Right atrium auricular region (tissue), 2 donors: ENCODE measurements at regions not wholly inside any gene's neighbourhood (a gene's known extent, or its start where the extent isn't known, plus 50 kb on each side); places are given as distances from the start of the nearest gene placed in this dataset.

Experiments used
- DNase-seq: peaks from one replicate; pipeline ENCODE4 v3.0.0-alpha.2; 2019; ENCODE audit warnings: low spot score
- H3K27ac ChIP-seq, 2 donors: fragments of 200-600 bp; sonication (generic); 1 replicate in 1 of 2; 2 replicates in 1 of 2; pipeline ENCODE4 v1.5.1; 2016 to 2019
- H3K27me3 ChIP-seq, 2 donors: fragments of 200-600 bp; sonication (generic); one replicate each; pipeline versions ENCODE4 v1.5.1 to v1.6.0; 2017 to 2019
- H3K36me3 ChIP-seq: fragments of 200-600 bp; sonication (generic); one replicate; pipeline ENCODE4 v1.5.1; 2016
- H3K4me1 ChIP-seq, 2 donors: fragments of 200-600 bp; sonication (generic); one replicate each; pipeline versions ENCODE4 v1.5.1 to v1.6.0; 2017 to 2019
- H3K4me3 ChIP-seq, 2 donors: fragments of 200-600 bp; sonication (generic); 1 replicate in 1 of 2; 2 replicates in 1 of 2; pipeline ENCODE4 v1.5.1; 2017 to 2019; ENCODE audit warnings: mild to moderate bottlenecking in 1 of 2, moderate library complexity in 1 of 2
- H3K9me3 ChIP-seq, 2 donors: fragments of 200-600 bp; sonication (generic); one replicate each; pipeline ENCODE4 v1.5.1; 2019
- CTCF ChIP-seq, 2 donors: fragments of 200-600 bp; sonication (generic); IDR thresholded peaks; one replicate each; pipeline ENCODE4 v1.5.1; 2019; ENCODE audit warnings: antibody characterized with exemption in 2 of 2

DNA sequence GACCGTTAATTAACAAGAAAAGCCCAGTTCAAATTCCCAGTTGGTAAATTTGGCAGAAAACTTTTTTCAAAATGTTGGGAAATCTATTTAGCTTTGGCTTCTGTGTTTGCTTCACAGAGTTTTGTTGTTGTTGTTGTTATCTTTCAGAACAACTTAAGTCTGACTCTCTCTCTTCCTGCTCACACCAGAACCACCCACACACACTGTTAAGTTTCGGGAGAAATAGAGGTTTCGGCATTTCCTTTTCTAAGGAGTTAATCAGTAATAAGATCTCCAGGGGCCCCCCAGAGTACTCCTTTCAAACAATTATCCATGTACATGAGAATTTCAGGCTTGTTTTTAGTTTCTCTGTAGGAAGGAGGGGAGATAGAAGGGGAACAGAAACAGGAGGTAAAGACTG, 106.2 kb upstream of the PTCHD1 start:
- H3K27ac ChIP-seq: no peak overlapping the region
- H3K36me3 ChIP-seq: no peaks in the 10 kb centered on the region
- TF ChIP-seq CTCF (IDR thresholded peaks at IDR 0.05): no peak
- H3K4me3 ChIP-seq: no peak overlapping the region
- H3K4me1 ChIP-seq: no peaks in the 10 kb centered on the region
- DNase-seq: no peak
- H3K9me3 ChIP-seq: no peaks in the 10 kb centered on the region
- H3K27me3 ChIP-seq: no peaks in the 10 kb centered on the region

DNA sequence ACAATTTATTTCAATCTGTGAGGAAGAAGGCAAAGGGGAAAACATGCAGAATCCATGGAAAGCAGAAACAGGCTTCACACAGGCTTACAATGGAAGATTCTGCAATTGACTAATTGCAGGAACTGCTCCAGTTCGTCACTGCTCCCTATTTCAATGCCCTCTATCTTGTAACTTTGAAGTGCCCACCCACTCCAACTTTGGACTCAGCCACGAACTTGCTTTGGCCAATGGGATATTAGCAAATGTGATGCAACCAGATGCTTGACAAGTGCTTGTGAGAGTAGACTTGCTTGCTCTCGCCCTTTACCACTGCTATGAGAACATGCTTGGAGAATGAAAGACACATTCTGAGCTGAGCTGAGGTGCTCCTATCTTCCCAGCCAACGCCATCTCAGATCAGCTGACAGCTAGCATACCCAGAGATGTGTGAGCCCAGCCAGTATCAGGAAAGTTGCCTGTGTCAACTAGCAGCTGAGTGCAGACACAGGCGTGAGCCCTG, 105.7 kb upstream of the PTCHD1 start:
- Histone ChIP-seq H3K27ac (no peak overlapping the region), H3K4me1 (no peaks in the 10 kb centered on the region), H3K9me3 (no peaks in the 10 kb centered on the region), H3K4me3 (no peak overlapping the region), H3K36me3 (no peaks in the 10 kb centered on the region), H3K27me3 (no peaks in the 10 kb centered on the region)
- no peak for TF ChIP-seq CTCF (IDR thresholded peaks at IDR 0.05)
- DNase-seq: no peak

- no peak for TF ChIP-seq CTCF (IDR thresholded peaks at IDR 0.05)
- Histone ChIP-seq H3K27me3 (no peaks in the 10 kb centered on the region), H3K36me3 (no peaks in the 10 kb centered on the region), H3K4me1 (no peaks in the 10 kb centered on the region), H3K27ac (no peak overlapping the region), H3K9me3 (no peaks in the 10 kb centered on the region), H3K4me3 (no peak overlapping the region)
- no peak for DNase-seq
Measured at GRCh38 chrX:23235051-23235450, 99.6 kb upstream of the PTCHD1 start.

GRCh38 chrX:23246001-23246400, 88.6 kb upstream of the PTCHD1 start:
- TF ChIP-seq CTCF (IDR thresholded peaks at IDR 0.05): no peak
- Histone ChIP-seq H3K9me3 (no peaks in the 10 kb centered on the region), H3K4me1 (no peaks in the 10 kb centered on the region), H3K4me3 (no peak overlapping the region), H3K36me3 (no peaks in the 10 kb centered on the region), H3K27ac (no peak overlapping the region), H3K27me3 (no peaks in the 10 kb centered on the region)
- no peak for DNase-seq

DNA sequence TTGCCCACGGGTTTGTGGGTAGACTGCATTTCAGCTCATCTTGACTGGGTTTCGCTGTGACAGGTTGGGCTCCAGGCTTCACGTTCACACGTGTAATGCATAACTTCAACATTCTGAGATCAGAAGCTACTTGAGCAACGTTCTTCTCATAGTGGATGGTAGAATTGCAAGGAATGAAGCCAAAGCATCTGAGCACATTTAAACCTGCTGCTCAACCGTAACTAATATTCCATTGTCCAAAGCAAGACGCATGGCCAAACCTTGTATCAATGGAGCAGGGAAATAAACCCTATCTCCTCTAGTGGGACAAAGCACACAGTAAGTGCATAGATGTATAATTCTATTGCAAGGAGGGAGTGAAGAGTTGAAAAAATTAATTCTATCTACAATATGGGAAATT, 86.5 kb upstream of the PTCHD1 start:
- peaks cover 7 to 12% of the 10 kb centered on the region in 2 donors for H3K9me3 ChIP-seq
- no peak overlapping the region for H3K27ac ChIP-seq
- H3K4me1 ChIP-seq: no peaks in the 10 kb centered on the region
- no peak for TF ChIP-seq CTCF (IDR thresholded peaks at IDR 0.05)
- no peak for DNase-seq
- H3K36me3 ChIP-seq: no peaks in the 10 kb centered on the region
- H3K27me3 ChIP-seq: no peaks in the 10 kb centered on the region
- no peak overlapping the region for H3K4me3 ChIP-seq

DNA sequence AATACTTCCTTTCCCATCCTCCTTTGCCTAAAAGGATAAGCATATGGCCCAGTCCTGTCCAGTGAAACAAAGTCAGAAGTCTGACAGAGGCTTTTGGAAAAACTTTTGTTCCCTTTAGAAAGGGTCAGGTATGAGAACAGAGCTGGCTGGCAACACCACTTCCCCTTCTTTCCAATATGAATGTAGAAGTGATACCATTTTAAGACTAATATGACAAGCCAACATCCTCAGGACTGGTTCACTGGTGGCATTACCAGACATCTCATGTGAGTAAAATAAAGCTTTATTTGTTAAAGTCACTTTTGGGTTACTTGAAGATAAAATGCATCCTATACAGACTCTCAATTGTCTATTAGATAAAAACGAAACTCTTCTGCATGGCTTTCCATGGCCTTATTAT, 83.6 kb upstream of the PTCHD1 start:
- H3K36me3 ChIP-seq: no peaks in the 10 kb centered on the region
- peaks cover 7 to 21% of the 10 kb centered on the region in 2 donors for H3K9me3 ChIP-seq
- no peaks in the 10 kb centered on the region for H3K4me1 ChIP-seq
- TF ChIP-seq CTCF (IDR thresholded peaks at IDR 0.05): no peak
- H3K27ac ChIP-seq: no peak overlapping the region
- no peak for DNase-seq
- H3K4me3 ChIP-seq: no peak overlapping the region
- no peaks in the 10 kb centered on the region for H3K27me3 ChIP-seq
